ENCODE measurements at regions not wholly inside any gene's neighbourhood (a gene's known extent, or its start where the extent isn't known, plus 50 kb on each side); places are given as distances from the start of the nearest gene placed in this dataset.

- intact Hi-C loops (cut with micrococcal nuclease) (no loop called here), dilution Hi-C loops (cut with HindIII; ENCODE audit: low sequenced_read_pairs, unreplicated experiment) (no loop called here), in situ Hi-C loops (cut with MboI; ENCODE audit: low sequenced_read_pairs) (loop anchor here (10.0 kb wide), 1 partner anchor 182 kb away; no protein-coding TSS in a partner anchor)
- ChIA-PET CTCF (interaction anchor here (0.7 kb wide), 1 partner anchor 194 kb away, joined by 3 read pairs; no protein-coding TSS in a partner anchor), POLR2A (ENCODE audit: unreplicated experiment) (no interaction called here)
- peak; percentile 80 for TF ChIP-seq BHLHE40 (IDR thresholded peaks at IDR 0.05; ENCODE audit: low read depth, low read length)
- TF ChIP-seq FOS (IDR thresholded peaks at IDR 0.05; ENCODE audit: low read depth, low read length) = no peak
- TF ChIP-seq CHD1 (IDR thresholded peaks at IDR 0.05; ENCODE audit: low read depth, low read length) = no peak
- Histone ChIP-seq H3K56ac (ENCODE audit: extremely low read depth, insufficient read depth, low read length) (peak overlapping the region; percentile 78), H3K79me1 (ENCODE audit: low read depth in 1 of 2, low read length in 2 of 2) (peaks cover 0 to 3% of the 10 kb centered on the region in 2 experiments; a peak in 2 of 4 replicates), H4K5ac (ENCODE audit: low read depth, low read length) (peak overlapping the region; percentile 98), H2BK5ac (ENCODE audit: low read depth, low read length, poor library complexity, severe bottlenecking) (peak overlapping the region; percentile 95), H3K14ac (replicated peaks; ENCODE audit: low read depth, low read length) (peak overlapping the region; percentile 82), H3K4me1 (ENCODE audit: control insufficient read depth, insufficient read depth, low read length) (peaks cover 51% of the 10 kb centered on the region), H3K18ac (ENCODE audit: low read depth, low read length) (peak overlapping the region; percentile 95), H3K36me3 (ENCODE audit: control insufficient read depth, insufficient read depth, low read length) (no peaks in the 10 kb centered on the region), H2BK20ac (ENCODE audit: low read depth, low read length) (peak overlapping the region; percentile 96), H4K8ac (ENCODE audit: low read depth in 2 of 2, low read length in 2 of 2) (peak overlapping the region; percentile 95 to 100), H4K91ac (ENCODE audit: insufficient read depth, low read depth, low read length) (peak overlapping the region; percentile 99), H3K9me1 (ENCODE audit: insufficient read depth, low read length) (peaks cover 40% of the 10 kb centered on the region), H2AK5ac (ENCODE audit: low read depth, low read length) (peak overlapping the region; percentile 69), H3K9me3 (ENCODE audit: control insufficient read depth, insufficient read depth, low read length) (no peaks in the 10 kb centered on the region), H4K20me1 (ENCODE audit: insufficient read depth, low read length) (no peaks in the 10 kb centered on the region), H3K4me2 (ENCODE audit: low read depth, low read length) (no peak overlapping the region; the same call in 1 of the 2 replicates), H2BK120ac (ENCODE audit: low read depth, low read length) (peak overlapping the region; percentile 99), H3K4ac (ENCODE audit: low read depth, low read length) (peak overlapping the region; percentile 98), H2AFZ (replicated peaks; ENCODE audit: low read length, poor library complexity) (peak overlapping the region; percentile 93), H2BK15ac (ENCODE audit: low read depth, low read length) (peak overlapping the region; percentile 94; the same call in 2 of the 3 replicates), H3K27me3 (ENCODE audit: control insufficient read depth, insufficient read depth, low read length) (no peaks in the 10 kb centered on the region), H3K9ac (ENCODE audit: low read depth, low read length) (peak overlapping the region; percentile 74), H3K4me3 (ENCODE audit: insufficient read depth, low read depth, low read length) (no peak overlapping the region), H3K27ac (ENCODE audit: insufficient read depth, low read length) (peak overlapping the region; percentile 95), H2AK9ac (replicated peaks; ENCODE audit: low read depth, low read length, poor library complexity) (peak overlapping the region; percentile 91), H3K23ac (ENCODE audit: low read depth, low read length) (peak overlapping the region; percentile 77)
- WGBS, 2 experiments (ENCODE audit: extremely low coverage in 2 of 2, insufficient read length in 1 of 2) = 9% methylated on average over 43 of the region's 70 CpGs; no CpG with 5 or more reads in 1 of the 2 experiments
- ATAC-seq (ENCODE audit: low read depth) = peak; percentile 64
- no TSS peak for BruUV-seq (replicated peaks)
- no peak for DNase-seq
These were observed 100.8 kb upstream of the SLC45A1 start for GRCh38 chr1:8217011-8217711.
